Peyer's patch (tissue), 4 donors: ENCODE measurements at regions not wholly inside any gene's neighbourhood (a gene's known extent, or its start where the extent isn't known, plus 50 kb on each side); places are given as distances from the start of the nearest gene placed in this dataset.

Experiments
- CTCF ChIP-seq, 6 experiments: fragments of 450-650 bp in 4 of 6; fragments of 200-600 bp in 2 of 6; sonication (generic) in 1 of 6; IDR thresholded peaks; one replicate each; pipeline ENCODE4 v1.5.1; 2017 to 2019; ENCODE audit warnings: antibody characterized with exemption in 6 of 6, mild to moderate bottlenecking in 3 of 6, moderate library complexity in 1 of 6
- POLR2A ChIP-seq, 2 donors: fragments of 450-650 bp; IDR thresholded peaks; one replicate each; pipeline ENCODE4 v1.5.1; 2017; ENCODE audit warnings: antibody characterized with exemption in 2 of 2, mild to moderate bottlenecking in 2 of 2, moderate library complexity in 2 of 2

- TF ChIP-seq POLR2A (IDR thresholded peaks at IDR 0.05): no peak
- no peak for TF ChIP-seq CTCF (IDR thresholded peaks at IDR 0.05)
Observed at GRCh38 chr10:78997635-78998618, 70.8 kb upstream of the ZMIZ1 start.
